ENCODE measurements at regions not wholly inside any gene's neighbourhood (a gene's known extent, or its start where the extent isn't known, plus 50 kb on each side); places are given as distances from the start of the nearest gene placed in this dataset.

DNA sequence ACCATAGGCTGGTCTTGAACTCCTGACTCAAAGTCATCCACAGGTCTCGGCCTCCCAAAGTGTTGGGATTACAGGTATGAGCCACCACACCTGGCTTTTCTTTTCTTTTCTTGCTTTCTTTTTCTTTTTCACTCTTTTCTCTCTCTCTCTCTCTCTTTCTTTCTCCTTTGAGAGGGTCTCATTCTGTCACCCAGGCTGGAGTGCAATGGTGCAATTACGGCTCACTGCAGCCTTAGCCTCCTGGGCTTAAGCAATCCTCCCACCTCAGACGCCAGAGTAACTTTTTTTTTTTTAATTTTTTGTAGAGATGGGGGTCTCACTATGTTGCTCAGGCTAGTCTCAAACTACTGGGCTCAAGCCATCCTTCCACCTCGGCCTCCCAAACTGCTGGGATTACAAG lies 133.1 kb upstream of the UBE2E1 start:
- TF ChIP-seq POLR2A (IDR thresholded peaks at IDR 0.05) = no peak
- TF ChIP-seq, protein P1, sequence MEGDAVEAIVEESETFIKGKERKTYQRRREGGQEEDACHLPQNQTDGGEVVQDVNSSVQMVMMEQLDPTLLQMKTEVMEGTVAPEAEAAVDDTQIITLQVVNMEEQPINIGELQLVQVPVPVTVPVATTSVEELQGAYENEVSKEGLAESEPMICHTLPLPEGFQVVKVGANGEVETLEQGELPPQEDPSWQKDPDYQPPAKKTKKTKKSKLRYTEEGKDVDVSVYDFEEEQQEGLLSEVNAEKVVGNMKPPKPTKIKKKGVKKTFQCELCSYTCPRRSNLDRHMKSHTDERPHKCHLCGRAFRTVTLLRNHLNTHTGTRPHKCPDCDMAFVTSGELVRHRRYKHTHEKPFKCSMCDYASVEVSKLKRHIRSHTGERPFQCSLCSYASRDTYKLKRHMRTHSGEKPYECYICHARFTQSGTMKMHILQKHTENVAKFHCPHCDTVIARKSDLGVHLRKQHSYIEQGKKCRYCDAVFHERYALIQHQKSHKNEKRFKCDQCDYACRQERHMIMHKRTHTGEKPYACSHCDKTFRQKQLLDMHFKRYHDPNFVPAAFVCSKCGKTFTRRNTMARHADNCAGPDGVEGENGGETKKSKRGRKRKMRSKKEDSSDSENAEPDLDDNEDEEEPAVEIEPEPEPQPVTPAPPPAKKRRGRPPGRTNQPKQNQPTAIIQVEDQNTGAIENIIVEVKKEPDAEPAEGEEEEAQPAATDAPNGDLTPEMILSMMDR (IDR thresholded peaks at IDR 0.05) = no peak
- no peak for TF ChIP-seq EP300 (IDR thresholded peaks at IDR 0.05)
- TF ChIP-seq POLR2AphosphoS5 (IDR thresholded peaks at IDR 0.05) = no peak

Data from suprapubic skin (tissue), 4 donors.